Choroid plexus epithelial cell (primary cell): ENCODE measurements at regions not wholly inside any gene's neighbourhood (a gene's known extent, or its start where the extent isn't known, plus 50 kb on each side); places are given as distances from the start of the nearest gene placed in this dataset.

ENCODE experiments used
- DNase-seq: peaks from one replicate; pipeline ENCODE4 v3.0.0-alpha.2; 2010; ENCODE audit warnings: low read depth
- H3K4me3 ChIP-seq: 2 replicates; pipeline ENCODE4 v1.5.1; 2011; ENCODE audit warnings: low read depth, mild to moderate bottlenecking, control low read depth, low read length, moderate library complexity
- TF ChIP-seq, protein P1 (sequence below): conservative IDR thresholded peaks from 2 replicates; pipeline ENCODE4 v1.5.1; 2011; ENCODE audit warnings: low read depth, mild to moderate bottlenecking, control low read depth, inconsistent platforms, low read length, moderate library complexity

DNA sequence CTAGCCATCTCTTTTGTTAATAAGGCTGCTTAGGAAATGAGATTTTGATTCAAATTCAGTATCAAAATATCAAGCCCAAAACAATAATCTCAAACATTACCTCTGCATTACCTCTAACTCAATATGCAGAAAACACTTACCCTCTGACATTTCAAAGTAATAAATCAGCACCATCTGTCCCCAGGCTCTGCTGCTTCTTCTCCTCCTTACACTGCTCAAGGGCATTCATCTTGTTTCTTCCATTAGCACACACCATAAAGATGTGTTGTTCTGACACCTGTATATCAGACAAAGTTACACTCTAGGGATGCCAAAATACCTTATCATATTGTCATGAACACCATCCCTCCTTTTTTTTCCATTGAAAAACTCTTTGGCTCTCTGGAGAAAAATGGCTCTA lies 1630.3 kb downstream of the RPA4 start:
- DNase-seq: no peak
- TF ChIP-seq, protein P1, sequence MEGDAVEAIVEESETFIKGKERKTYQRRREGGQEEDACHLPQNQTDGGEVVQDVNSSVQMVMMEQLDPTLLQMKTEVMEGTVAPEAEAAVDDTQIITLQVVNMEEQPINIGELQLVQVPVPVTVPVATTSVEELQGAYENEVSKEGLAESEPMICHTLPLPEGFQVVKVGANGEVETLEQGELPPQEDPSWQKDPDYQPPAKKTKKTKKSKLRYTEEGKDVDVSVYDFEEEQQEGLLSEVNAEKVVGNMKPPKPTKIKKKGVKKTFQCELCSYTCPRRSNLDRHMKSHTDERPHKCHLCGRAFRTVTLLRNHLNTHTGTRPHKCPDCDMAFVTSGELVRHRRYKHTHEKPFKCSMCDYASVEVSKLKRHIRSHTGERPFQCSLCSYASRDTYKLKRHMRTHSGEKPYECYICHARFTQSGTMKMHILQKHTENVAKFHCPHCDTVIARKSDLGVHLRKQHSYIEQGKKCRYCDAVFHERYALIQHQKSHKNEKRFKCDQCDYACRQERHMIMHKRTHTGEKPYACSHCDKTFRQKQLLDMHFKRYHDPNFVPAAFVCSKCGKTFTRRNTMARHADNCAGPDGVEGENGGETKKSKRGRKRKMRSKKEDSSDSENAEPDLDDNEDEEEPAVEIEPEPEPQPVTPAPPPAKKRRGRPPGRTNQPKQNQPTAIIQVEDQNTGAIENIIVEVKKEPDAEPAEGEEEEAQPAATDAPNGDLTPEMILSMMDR: no peak
- H3K4me3 ChIP-seq: no peak overlapping the region

DNA sequence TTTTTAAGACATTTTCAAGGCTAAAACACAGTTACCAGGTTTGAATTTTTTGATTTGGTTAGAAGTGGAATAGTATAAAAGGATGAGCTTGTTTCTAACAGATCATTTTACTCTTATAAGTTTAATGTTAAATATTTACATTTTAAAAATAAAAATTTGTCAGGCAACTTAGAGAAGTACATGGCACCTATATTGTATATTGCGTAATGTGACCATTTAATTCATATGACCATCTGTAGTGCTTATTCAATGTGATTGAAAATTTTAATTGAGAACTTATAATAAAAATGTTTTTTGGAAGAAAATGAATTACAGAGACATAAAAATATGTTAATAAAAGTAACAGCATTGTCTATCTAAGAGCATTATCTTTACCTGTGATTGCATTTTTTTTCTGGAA lies 1632.4 kb downstream of the RPA4 start:
- TF ChIP-seq, protein P1: no peak
- no peak overlapping the region for H3K4me3 ChIP-seq
- no peak for DNase-seq

DNA sequence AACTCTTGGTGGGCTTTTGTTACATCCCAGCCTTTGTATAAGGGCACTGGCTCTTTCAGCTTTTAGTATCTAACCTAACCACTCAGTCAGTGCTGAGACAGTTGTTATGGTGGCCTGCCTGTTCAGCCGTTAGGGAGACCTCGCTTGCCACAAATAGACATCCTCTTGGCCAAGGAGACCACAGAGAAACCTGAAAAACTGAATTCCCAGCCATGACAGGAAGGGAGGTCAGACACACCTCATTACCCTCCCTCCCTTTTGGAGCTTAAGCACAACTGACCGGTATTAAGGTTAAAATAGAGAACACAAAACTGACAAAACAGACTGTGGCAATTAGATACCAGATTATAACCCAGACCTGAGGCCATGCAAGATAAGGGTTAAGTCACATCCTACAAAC lies 1639.3 kb downstream of the RPA4 start:
- no peak for DNase-seq
- TF ChIP-seq, protein P1: no peak
- H3K4me3 ChIP-seq: no peak overlapping the region

DNA sequence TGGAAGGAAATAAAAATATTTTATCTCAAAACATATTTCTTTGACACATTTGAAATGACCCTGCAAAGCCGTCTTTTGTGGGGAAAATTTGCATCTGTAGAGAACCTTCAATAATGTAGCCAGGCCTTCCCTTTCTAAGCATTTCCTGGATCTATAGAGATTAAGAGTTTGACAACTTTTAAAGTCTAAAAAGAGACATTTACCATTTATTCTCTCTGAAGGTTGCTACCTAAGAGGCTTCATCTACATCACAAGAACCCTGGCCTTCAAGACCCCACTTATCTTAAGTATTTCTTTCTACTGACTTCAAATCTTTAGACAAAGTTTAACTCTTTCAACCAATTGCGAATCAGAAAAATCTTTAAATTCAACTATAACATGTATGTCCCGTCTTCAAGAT lies 1639.8 kb downstream of the RPA4 start:
- H3K4me3 ChIP-seq: no peak overlapping the region
- TF ChIP-seq, protein P1: no peak
- DNase-seq: no peak

DNA sequence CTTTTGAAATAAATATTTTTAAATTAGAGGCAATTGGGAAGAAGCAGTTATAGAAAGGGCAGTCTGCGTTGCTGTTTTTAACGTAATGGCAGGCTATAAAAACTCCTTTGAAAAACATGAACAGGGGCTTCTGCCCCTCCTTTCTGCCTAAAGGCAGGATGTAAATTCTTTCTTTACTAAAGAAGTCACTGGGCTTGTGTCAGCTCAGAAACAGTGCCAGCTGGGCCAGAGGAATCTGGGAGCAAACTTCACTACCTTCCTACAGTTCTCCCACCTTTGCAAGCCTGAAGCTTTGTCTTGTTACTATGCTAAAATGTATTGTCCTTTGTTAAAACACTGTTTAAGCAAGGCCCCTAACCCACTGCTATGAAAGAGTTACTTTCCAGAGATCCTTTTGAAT lies 1664.8 kb downstream of the RPA4 start:
- DNase-seq: no peak
- H3K4me3 ChIP-seq: no peak overlapping the region
- TF ChIP-seq, protein P1: no peak

DNA sequence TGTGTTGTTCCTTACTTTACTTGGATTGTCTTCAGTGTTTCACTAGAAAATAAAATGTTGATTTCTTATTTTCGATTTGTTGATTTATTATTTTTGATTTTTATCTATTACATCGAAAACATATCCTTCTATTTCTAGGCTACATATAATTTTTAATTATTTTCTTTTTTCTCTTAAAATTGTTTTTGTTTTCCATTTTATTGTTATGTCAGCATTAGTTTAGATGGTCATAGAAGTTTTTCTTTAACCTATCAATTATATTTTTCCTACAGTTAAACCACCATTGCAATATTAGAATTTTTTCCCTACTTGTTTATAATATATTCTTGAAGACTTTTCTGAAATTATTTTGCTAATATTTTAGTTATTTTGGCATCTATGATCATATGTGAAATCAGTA lies 1685.1 kb downstream of the RPA4 start:
- no peak overlapping the region for H3K4me3 ChIP-seq
- TF ChIP-seq, protein P1: no peak
- DNase-seq: no peak

DNA sequence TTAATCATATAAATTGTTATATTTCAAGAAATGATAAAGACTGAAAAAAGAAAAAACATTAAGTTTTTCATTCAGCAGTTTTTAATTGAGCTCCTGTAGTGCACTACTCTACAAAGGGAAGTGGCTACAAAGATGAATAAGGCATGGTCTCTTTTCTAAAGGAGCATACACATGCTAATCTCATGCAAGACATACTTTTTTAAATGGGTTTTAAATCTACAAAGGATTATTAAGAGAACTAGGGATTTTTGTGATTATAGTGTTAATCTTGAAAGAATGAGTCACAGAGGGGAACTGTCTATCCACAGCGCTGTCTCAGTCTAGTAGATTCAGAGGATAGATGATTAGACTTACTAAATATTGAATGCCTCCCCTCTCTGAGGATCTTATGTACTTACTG lies 1722.2 kb downstream of the RPA4 start:
- H3K4me3 ChIP-seq: no peak overlapping the region
- TF ChIP-seq, protein P1: no peak

More for the DNA sequence above, 1722.2 kb downstream of the RPA4 start:
- DNase-seq: no peak
